GM23338 (cell line): ENCODE measurements at regions not wholly inside any gene's neighbourhood (a gene's known extent, or its start where the extent isn't known, plus 50 kb on each side); places are given as distances from the start of the nearest gene placed in this dataset.

Experiments used
- CREB1 ChIP-seq: fragments of 250-450 bp; sonication (Bioruptor Pico); IDR thresholded peaks from 2 replicates; pipeline ENCODE4 v1.5.0; 2020; ENCODE audit warnings: low read depth, mild to moderate bottlenecking, moderate library complexity
- CTCF ChIP-seq, 2 experiments: fragments of 200-600 bp in 1 of 2; sonication (generic) in 1 of 2; conservative IDR thresholded peaks; 2 replicates each; pipeline versions ENCODE4 v1.5.1 to v1.6.1; 2016 to 2017; ENCODE audit warnings: antibody characterized with exemption in 2 of 2, low read depth in 2 of 2, mild to moderate bottlenecking in 2 of 2, moderate library complexity in 1 of 2
- EZH2 ChIP-seq: fragments of 200-600 bp; sonication (generic); IDR thresholded peaks from one replicate; pipeline ENCODE4 v1.8.0; 2017; ENCODE audit warnings: antibody characterized with exemption, mild to moderate bottlenecking, low read depth; ENCODE audit not compliant: unreplicated experiment
- EZH2phosphoT487 ChIP-seq: fragments of 200-600 bp; sonication (generic); IDR thresholded peaks from one replicate; pipeline ENCODE4 v1.8.1; 2018; ENCODE audit warnings: antibody characterized with exemption; ENCODE audit not compliant: unreplicated experiment
- JUNB ChIP-seq: IDR thresholded peaks from one replicate; pipeline ENCODE4 v1.6.1; 2016; ENCODE audit warnings: antibody characterized with exemption; ENCODE audit not compliant: unreplicated experiment
- NANOG ChIP-seq: IDR thresholded peaks from 2 replicates; pipeline ENCODE4 v1.6.1; 2016; ENCODE audit warnings: antibody characterized with exemption, borderline replicate concordance
- POLR2AphosphoS5 ChIP-seq: IDR thresholded peaks from 2 replicates; pipeline ENCODE4 v1.6.1; 2016; ENCODE audit warnings: antibody characterized with exemption, low read depth
- STAT1 ChIP-seq: IDR thresholded peaks from one replicate; pipeline ENCODE4 v1.6.1; 2016; ENCODE audit warnings: antibody characterized with exemption; ENCODE audit not compliant: unreplicated experiment
- ZNF331 ChIP-seq: fragments of 250-450 bp; sonication (Bioruptor Pico); IDR thresholded peaks from 2 replicates; pipeline ENCODE4 v1.5.0; 2020; ENCODE audit warnings: low read depth, mild to moderate bottlenecking, moderate library complexity
- ZNF462 ChIP-seq: fragments of 250-450 bp; sonication (Bioruptor Pico); IDR thresholded peaks from 2 replicates; pipeline ENCODE4 v1.5.0; 2020; ENCODE audit warnings: mild to moderate bottlenecking, moderate library complexity
- TF ChIP-seq, protein P1 (sequence below): IDR thresholded peaks from one replicate; pipeline ENCODE4 v1.6.1; 2018; ENCODE audit warnings: antibody characterized with exemption; ENCODE audit not compliant: unreplicated experiment
- TF ChIP-seq, protein P2 (sequence below): IDR thresholded peaks from 2 replicates; pipeline ENCODE4 v1.6.1; 2016; ENCODE audit warnings: antibody characterized with exemption

GRCh38 chr12:13668880-13669279, 312.5 kb downstream of the GRIN2B start:
- TF ChIP-seq EZH2phosphoT487 (no peak), EZH2 (no peak), CREB1 (CRISPR knock-in tag) (no peak), CTCF (conservative IDR thresholded peaks at IDR 0.05; ENCODE audit: low read depth in 2 of 2) (no peak), NANOG (no peak), POLR2AphosphoS5 (no peak), JUNB (no peak), STAT1 (no peak), ZNF331 (CRISPR knock-in tag) (no peak), ZNF462 (CRISPR knock-in tag) (no peak)
- TF ChIP-seq, protein P1, sequence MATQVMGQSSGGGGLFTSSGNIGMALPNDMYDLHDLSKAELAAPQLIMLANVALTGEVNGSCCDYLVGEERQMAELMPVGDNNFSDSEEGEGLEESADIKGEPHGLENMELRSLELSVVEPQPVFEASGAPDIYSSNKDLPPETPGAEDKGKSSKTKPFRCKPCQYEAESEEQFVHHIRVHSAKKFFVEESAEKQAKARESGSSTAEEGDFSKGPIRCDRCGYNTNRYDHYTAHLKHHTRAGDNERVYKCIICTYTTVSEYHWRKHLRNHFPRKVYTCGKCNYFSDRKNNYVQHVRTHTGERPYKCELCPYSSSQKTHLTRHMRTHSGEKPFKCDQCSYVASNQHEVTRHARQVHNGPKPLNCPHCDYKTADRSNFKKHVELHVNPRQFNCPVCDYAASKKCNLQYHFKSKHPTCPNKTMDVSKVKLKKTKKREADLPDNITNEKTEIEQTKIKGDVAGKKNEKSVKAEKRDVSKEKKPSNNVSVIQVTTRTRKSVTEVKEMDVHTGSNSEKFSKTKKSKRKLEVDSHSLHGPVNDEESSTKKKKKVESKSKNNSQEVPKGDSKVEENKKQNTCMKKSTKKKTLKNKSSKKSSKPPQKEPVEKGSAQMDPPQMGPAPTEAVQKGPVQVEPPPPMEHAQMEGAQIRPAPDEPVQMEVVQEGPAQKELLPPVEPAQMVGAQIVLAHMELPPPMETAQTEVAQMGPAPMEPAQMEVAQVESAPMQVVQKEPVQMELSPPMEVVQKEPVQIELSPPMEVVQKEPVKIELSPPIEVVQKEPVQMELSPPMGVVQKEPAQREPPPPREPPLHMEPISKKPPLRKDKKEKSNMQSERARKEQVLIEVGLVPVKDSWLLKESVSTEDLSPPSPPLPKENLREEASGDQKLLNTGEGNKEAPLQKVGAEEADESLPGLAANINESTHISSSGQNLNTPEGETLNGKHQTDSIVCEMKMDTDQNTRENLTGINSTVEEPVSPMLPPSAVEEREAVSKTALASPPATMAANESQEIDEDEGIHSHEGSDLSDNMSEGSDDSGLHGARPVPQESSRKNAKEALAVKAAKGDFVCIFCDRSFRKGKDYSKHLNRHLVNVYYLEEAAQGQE: no peak
- TF ChIP-seq, protein P2, sequence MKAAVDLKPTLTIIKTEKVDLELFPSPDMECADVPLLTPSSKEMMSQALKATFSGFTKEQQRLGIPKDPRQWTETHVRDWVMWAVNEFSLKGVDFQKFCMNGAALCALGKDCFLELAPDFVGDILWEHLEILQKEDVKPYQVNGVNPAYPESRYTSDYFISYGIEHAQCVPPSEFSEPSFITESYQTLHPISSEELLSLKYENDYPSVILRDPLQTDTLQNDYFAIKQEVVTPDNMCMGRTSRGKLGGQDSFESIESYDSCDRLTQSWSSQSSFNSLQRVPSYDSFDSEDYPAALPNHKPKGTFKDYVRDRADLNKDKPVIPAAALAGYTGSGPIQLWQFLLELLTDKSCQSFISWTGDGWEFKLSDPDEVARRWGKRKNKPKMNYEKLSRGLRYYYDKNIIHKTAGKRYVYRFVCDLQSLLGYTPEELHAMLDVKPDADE: no peak
